Astrocyte of the spinal cord (primary cell): ENCODE measurements at regions not wholly inside any gene's neighbourhood (a gene's known extent, or its start where the extent isn't known, plus 50 kb on each side); places are given as distances from the start of the nearest gene placed in this dataset.

Experiments used
- DNase-seq: peaks from one replicate; pipeline ENCODE4 v3.0.0; 2011; ENCODE audit warnings: low read depth, low spot score
- H3K4me3 ChIP-seq: 2 replicates; pipeline ENCODE4 v1.5.1; 2011; ENCODE audit warnings: low read depth, mild to moderate bottlenecking, low read length, moderate library complexity
- CTCF ChIP-seq: IDR thresholded peaks from 2 replicates; pipeline ENCODE4 v1.5.1; 2012; ENCODE audit warnings: low read depth, mild to moderate bottlenecking, low read length, inconsistent platforms
- in situ Hi-C: cut with HindIII; loops from 2 replicates; pipeline ENCODE4 v1.10.0; 2017; ENCODE audit warnings: low sequenced_read_pairs

GRCh38 chr1:5254131-5254725 is 599.8 kb downstream of the AJAP1 start:
- in situ Hi-C loops: no loop called here
- no peak for TF ChIP-seq CTCF
- H3K4me3 ChIP-seq: no peak overlapping the region

GRCh38 chr1:5253036-5253435 is 598.6 kb downstream of the AJAP1 start:
- DNase-seq: no peak
- in situ Hi-C loops: no loop called here
- no peak for TF ChIP-seq CTCF
- H3K4me3 ChIP-seq: no peak overlapping the region

More at GRCh38 chr1:5254131-5254725, 599.8 kb downstream of the AJAP1 start:
- no peak for DNase-seq

GRCh38 chr1:5250336-5250735 is 595.9 kb downstream of the AJAP1 start:
- DNase-seq: no peak
- in situ Hi-C loops: no loop called here
- H3K4me3 ChIP-seq: no peak overlapping the region
- no peak for TF ChIP-seq CTCF

- in situ Hi-C loops: no loop called here
- TF ChIP-seq CTCF: no peak
- no peak for DNase-seq
- no peak overlapping the region for H3K4me3 ChIP-seq
Observed at GRCh38 chr1:5245348-5245747, 590.9 kb downstream of the AJAP1 start.

- DNase-seq: no peak
- H3K4me3 ChIP-seq: no peak overlapping the region
- in situ Hi-C loops: no loop called here
- TF ChIP-seq CTCF: no peak
Observed at GRCh38 chr1:5244631-5245285, 590.3 kb downstream of the AJAP1 start.

GRCh38 chr1:5242850-5243249 is 588.4 kb downstream of the AJAP1 start:
- no peak for TF ChIP-seq CTCF
- DNase-seq: no peak
- in situ Hi-C loops: no loop called here
- no peak overlapping the region for H3K4me3 ChIP-seq

- DNase-seq: no peak
- in situ Hi-C loops: no loop called here
- no peak for TF ChIP-seq CTCF
- H3K4me3 ChIP-seq: no peak overlapping the region
Observed at GRCh38 chr1:5239911-5240310, 585.5 kb downstream of the AJAP1 start.
